ENCODE measurements at regions not wholly inside any gene's neighbourhood (a gene's known extent, or its start where the extent isn't known, plus 50 kb on each side); places are given as distances from the start of the nearest gene placed in this dataset.

DNA sequence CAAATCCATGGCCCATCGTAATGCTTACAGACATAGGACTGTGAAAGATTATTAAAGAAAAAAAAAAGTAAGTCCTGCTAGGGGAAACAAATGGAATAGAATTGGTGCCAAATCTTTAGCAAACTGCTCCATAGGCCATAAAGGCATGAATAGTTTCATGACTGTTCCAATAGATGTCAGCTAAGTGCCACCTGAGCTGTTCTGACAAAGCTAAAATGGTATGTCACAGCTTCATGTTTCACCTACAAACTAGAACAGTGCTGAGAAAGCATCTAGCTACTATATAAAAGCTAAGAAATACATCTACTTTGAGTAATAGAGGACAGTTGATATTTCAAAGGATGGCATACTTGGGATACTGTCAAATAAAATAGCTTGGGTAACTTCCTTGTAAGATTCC, 771.6 kb upstream of the CA10 start:
- Histone ChIP-seq H4K5ac (ENCODE audit: low read depth, low read length) (no peak overlapping the region), H2BK15ac (ENCODE audit: low read depth, low read length) (no peak overlapping the region), H3K14ac (replicated peaks; ENCODE audit: low read depth, low read length) (no peak overlapping the region), H3K4ac (ENCODE audit: low read depth, low read length) (no peak overlapping the region), H3K56ac (ENCODE audit: extremely low read depth, insufficient read depth, low read length) (no peak overlapping the region), H3K4me3 (ENCODE audit: insufficient read depth, low read depth, low read length) (no peak overlapping the region), H2BK120ac (ENCODE audit: low read depth, low read length) (no peak overlapping the region), H2AK5ac (ENCODE audit: low read depth, low read length) (no peak overlapping the region), H2BK5ac (ENCODE audit: low read depth, low read length, poor library complexity, severe bottlenecking) (no peak overlapping the region), H3K4me1 (ENCODE audit: control insufficient read depth, insufficient read depth, low read length) (no peaks in the 10 kb centered on the region), H4K20me1 (ENCODE audit: insufficient read depth, low read length) (no peaks in the 10 kb centered on the region), H3K36me3 (ENCODE audit: control insufficient read depth, insufficient read depth, low read length) (no peaks in the 10 kb centered on the region), H2BK20ac (ENCODE audit: low read depth, low read length) (no peak overlapping the region), H3K79me1 (ENCODE audit: low read depth in 1 of 2, low read length in 2 of 2) (no peaks in the 10 kb centered on the region), H3K9me3 (ENCODE audit: control insufficient read depth, insufficient read depth, low read length) (peaks cover 13% of the 10 kb centered on the region), H3K9me1 (ENCODE audit: insufficient read depth, low read length) (no peaks in the 10 kb centered on the region), H3K23ac (ENCODE audit: low read depth, low read length) (no peak overlapping the region), H3K9ac (ENCODE audit: low read depth, low read length) (no peak overlapping the region), H3K18ac (ENCODE audit: low read depth, low read length) (no peak overlapping the region), H3K4me2 (ENCODE audit: low read depth, low read length) (no peak overlapping the region), H3K27me3 (ENCODE audit: control insufficient read depth, insufficient read depth, low read length) (no peaks in the 10 kb centered on the region), H2AK9ac (replicated peaks; ENCODE audit: low read depth, low read length, poor library complexity) (no peak overlapping the region), H3K27ac (ENCODE audit: insufficient read depth, low read length) (no peak overlapping the region), H4K8ac (ENCODE audit: low read depth in 2 of 2, low read length in 2 of 2) (no peak overlapping the region), H2AFZ (replicated peaks; ENCODE audit: low read length, poor library complexity) (no peak overlapping the region), H4K91ac (ENCODE audit: insufficient read depth, low read depth, low read length) (no peak overlapping the region)
- intact Hi-C loops (cut with micrococcal nuclease) (no loop called here), in situ Hi-C loops (cut with MboI; ENCODE audit: low sequenced_read_pairs) (no loop called here), dilution Hi-C loops (cut with HindIII; ENCODE audit: low sequenced_read_pairs, unreplicated experiment) (no loop called here)
- no CpG with 5 or more reads among the region's 1 CpG for WGBS, 2 experiments (ENCODE audit: extremely low coverage in 2 of 2, insufficient read length in 1 of 2)
- no peak for DNase-seq
- ATAC-seq (ENCODE audit: low read depth) = no peak
- ChIA-PET POLR2A (ENCODE audit: unreplicated experiment) (no interaction called here), CTCF (no interaction called here)
- TF ChIP-seq, protein P1, sequence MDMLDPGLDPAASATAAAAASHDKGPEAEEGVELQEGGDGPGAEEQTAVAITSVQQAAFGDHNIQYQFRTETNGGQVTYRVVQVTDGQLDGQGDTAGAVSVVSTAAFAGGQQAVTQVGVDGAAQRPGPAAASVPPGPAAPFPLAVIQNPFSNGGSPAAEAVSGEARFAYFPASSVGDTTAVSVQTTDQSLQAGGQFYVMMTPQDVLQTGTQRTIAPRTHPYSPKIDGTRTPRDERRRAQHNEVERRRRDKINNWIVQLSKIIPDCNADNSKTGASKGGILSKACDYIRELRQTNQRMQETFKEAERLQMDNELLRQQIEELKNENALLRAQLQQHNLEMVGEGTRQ (IDR thresholded peaks at IDR 0.05; ENCODE audit: low read depth, low read length) = no peak
- TF ChIP-seq MAFK (IDR thresholded peaks at IDR 0.05; ENCODE audit: low read depth, low read length) (no peak), RAD21 (IDR thresholded peaks at IDR 0.05; ENCODE audit: low read length) (no peak), POLR2A (IDR thresholded peaks at IDR 0.05; ENCODE audit: low read depth, low read length) (no peak), MAZ (IDR thresholded peaks at IDR 0.05; ENCODE audit: borderline replicate concordance, low read depth, low read length) (no peak), MXI1 (IDR thresholded peaks at IDR 0.05; ENCODE audit: borderline replicate concordance, low read depth, low read length) (no peak), RCOR1 (IDR thresholded peaks at IDR 0.05; ENCODE audit: insufficient replicate concordance, low read length) (no peak), CHD1 (IDR thresholded peaks at IDR 0.05; ENCODE audit: low read depth, low read length) (no peak), RFX5 (IDR thresholded peaks at IDR 0.05; ENCODE audit: low read depth, low read length) (no peak), BHLHE40 (IDR thresholded peaks at IDR 0.05; ENCODE audit: low read depth, low read length) (no peak), SMC3 (IDR thresholded peaks at IDR 0.05; ENCODE audit: low read depth, low read length) (no peak)
- TF ChIP-seq, protein P2, sequence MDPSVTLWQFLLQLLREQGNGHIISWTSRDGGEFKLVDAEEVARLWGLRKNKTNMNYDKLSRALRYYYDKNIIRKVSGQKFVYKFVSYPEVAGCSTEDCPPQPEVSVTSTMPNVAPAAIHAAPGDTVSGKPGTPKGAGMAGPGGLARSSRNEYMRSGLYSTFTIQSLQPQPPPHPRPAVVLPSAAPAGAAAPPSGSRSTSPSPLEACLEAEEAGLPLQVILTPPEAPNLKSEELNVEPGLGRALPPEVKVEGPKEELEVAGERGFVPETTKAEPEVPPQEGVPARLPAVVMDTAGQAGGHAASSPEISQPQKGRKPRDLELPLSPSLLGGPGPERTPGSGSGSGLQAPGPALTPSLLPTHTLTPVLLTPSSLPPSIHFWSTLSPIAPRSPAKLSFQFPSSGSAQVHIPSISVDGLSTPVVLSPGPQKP (IDR thresholded peaks at IDR 0.05; ENCODE audit: borderline replicate concordance, low read depth, low read length) = no peak
- TF ChIP-seq, protein P3, sequence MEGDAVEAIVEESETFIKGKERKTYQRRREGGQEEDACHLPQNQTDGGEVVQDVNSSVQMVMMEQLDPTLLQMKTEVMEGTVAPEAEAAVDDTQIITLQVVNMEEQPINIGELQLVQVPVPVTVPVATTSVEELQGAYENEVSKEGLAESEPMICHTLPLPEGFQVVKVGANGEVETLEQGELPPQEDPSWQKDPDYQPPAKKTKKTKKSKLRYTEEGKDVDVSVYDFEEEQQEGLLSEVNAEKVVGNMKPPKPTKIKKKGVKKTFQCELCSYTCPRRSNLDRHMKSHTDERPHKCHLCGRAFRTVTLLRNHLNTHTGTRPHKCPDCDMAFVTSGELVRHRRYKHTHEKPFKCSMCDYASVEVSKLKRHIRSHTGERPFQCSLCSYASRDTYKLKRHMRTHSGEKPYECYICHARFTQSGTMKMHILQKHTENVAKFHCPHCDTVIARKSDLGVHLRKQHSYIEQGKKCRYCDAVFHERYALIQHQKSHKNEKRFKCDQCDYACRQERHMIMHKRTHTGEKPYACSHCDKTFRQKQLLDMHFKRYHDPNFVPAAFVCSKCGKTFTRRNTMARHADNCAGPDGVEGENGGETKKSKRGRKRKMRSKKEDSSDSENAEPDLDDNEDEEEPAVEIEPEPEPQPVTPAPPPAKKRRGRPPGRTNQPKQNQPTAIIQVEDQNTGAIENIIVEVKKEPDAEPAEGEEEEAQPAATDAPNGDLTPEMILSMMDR (conservative IDR thresholded peaks at IDR 0.05; ENCODE audit: low read depth, low read length) = no peak
- BruUV-seq (replicated peaks) = no TSS peak

Data from IMR-90 (cell line).